ENCODE measurements at regions not wholly inside any gene's neighbourhood (a gene's known extent, or its start where the extent isn't known, plus 50 kb on each side); places are given as distances from the start of the nearest gene placed in this dataset.

- DNase-seq (ENCODE audit: low read depth, low spot score) (no peak), ATAC-seq (no peak)
- Histone ChIP-seq H3K4me1 (ENCODE audit: control insufficient read depth, insufficient read depth, low read length) (no peaks in the 10 kb centered on the region; the same call in 1 of the 2 replicates), H3K27ac (ENCODE audit: low read length) (no peak overlapping the region), H3K4me3 (ENCODE audit: low read depth in 2 of 2, low read length in 2 of 2) (no peak overlapping the region), H3K36me3 (ENCODE audit: control insufficient read depth, insufficient read depth, low read length) (no peaks in the 10 kb centered on the region), H3K9me3 (ENCODE audit: control insufficient read depth, insufficient read depth, low read depth, low read length) (no peaks in the 10 kb centered on the region), H3K27me3 (ENCODE audit: control insufficient read depth, insufficient read depth, low read length) (no peaks in the 10 kb centered on the region; the same call in 1 of the 2 replicates)
- intact Hi-C loops (cut with micrococcal nuclease; ENCODE audit: unreplicated experiment) (no loop called here), in situ Hi-C loops (cut with HindIII; ENCODE audit: low pct_unique_long_range_greater_than_20kb, low sequenced_read_pairs) (no loop called here)
- BruUV-seq (replicated peaks), result no TSS peak
- CTCF ChIA-PET, result no interaction called here
- POLR2A ChIA-PET, result no interaction called here
- TF ChIP-seq, protein P1, sequence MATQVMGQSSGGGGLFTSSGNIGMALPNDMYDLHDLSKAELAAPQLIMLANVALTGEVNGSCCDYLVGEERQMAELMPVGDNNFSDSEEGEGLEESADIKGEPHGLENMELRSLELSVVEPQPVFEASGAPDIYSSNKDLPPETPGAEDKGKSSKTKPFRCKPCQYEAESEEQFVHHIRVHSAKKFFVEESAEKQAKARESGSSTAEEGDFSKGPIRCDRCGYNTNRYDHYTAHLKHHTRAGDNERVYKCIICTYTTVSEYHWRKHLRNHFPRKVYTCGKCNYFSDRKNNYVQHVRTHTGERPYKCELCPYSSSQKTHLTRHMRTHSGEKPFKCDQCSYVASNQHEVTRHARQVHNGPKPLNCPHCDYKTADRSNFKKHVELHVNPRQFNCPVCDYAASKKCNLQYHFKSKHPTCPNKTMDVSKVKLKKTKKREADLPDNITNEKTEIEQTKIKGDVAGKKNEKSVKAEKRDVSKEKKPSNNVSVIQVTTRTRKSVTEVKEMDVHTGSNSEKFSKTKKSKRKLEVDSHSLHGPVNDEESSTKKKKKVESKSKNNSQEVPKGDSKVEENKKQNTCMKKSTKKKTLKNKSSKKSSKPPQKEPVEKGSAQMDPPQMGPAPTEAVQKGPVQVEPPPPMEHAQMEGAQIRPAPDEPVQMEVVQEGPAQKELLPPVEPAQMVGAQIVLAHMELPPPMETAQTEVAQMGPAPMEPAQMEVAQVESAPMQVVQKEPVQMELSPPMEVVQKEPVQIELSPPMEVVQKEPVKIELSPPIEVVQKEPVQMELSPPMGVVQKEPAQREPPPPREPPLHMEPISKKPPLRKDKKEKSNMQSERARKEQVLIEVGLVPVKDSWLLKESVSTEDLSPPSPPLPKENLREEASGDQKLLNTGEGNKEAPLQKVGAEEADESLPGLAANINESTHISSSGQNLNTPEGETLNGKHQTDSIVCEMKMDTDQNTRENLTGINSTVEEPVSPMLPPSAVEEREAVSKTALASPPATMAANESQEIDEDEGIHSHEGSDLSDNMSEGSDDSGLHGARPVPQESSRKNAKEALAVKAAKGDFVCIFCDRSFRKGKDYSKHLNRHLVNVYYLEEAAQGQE (IDR thresholded peaks at IDR 0.05; ENCODE audit: insufficient read depth in 1 of 2, low read depth in 2 of 2, low read length in 1 of 2), result no peak
- TF ChIP-seq POLR2AphosphoS5 (IDR thresholded peaks at IDR 0.05; ENCODE audit: low read depth, low read length) (no peak), SIN3A (IDR thresholded peaks at IDR 0.05; ENCODE audit: borderline replicate concordance, insufficient read depth, low read depth, low read length) (no peak), TCF7L2 (IDR thresholded peaks at IDR 0.05; ENCODE audit: low read depth, low read length) (no peak)
- TF ChIP-seq, protein P2, sequence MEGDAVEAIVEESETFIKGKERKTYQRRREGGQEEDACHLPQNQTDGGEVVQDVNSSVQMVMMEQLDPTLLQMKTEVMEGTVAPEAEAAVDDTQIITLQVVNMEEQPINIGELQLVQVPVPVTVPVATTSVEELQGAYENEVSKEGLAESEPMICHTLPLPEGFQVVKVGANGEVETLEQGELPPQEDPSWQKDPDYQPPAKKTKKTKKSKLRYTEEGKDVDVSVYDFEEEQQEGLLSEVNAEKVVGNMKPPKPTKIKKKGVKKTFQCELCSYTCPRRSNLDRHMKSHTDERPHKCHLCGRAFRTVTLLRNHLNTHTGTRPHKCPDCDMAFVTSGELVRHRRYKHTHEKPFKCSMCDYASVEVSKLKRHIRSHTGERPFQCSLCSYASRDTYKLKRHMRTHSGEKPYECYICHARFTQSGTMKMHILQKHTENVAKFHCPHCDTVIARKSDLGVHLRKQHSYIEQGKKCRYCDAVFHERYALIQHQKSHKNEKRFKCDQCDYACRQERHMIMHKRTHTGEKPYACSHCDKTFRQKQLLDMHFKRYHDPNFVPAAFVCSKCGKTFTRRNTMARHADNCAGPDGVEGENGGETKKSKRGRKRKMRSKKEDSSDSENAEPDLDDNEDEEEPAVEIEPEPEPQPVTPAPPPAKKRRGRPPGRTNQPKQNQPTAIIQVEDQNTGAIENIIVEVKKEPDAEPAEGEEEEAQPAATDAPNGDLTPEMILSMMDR (IDR thresholded peaks at IDR 0.05), result no peak
Measured at GRCh38 chr6:44556046-44556445, 168.5 kb downstream of the CDC5L start.

DNA sequence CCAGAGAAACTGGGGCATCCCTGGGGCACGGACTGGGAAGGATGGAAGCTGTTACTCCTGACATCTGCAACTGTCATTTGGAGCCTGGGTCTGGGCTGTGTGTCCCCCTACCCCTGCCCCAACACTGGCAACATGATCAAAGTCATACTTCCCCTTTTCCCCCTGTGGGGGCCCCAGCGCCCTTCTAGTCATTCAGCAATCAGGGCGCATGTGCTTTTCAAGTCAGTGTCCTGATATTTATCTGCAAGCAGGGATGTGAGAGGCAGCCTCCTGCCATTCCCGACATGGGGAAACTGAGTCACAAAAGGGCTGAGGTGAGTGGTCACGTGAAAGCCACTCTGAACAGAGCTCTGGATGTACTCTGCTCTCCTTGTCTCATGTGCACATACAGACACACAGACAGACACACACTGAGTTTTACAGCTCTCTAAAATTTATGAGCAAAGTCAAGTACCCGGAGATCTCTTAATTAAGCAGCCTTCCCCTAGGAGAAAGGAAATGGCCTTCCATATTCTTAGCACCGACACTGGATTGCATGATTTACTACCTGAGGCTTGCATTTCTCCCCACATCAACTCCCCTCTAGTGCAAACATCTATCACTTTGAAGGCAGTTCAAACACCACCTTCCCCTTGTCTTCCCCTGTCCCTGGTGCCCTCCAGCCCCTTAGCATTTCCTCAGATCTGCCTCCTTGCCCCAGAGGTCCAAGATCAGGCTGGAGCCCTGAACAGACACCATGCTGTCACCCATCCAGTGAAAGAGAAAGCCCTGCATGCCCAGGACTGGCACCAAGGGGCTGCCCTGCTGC, 170.7 kb downstream of the CDC5L start:
- H3K27ac ChIP-seq (ENCODE audit: low read length), result no peak overlapping the region
- no peaks in the 10 kb centered on the region; the same call in 1 of the 2 replicates for H3K4me1 ChIP-seq (ENCODE audit: control insufficient read depth, insufficient read depth, low read length)
- no peaks in the 10 kb centered on the region for H3K27me3 ChIP-seq (ENCODE audit: control insufficient read depth, insufficient read depth, low read length)
- ChIA-PET POLR2A (no interaction called here), CTCF (no interaction called here)
- ATAC-seq (no peak), DNase-seq (ENCODE audit: low read depth, low spot score) (no peak)
- no peak for TF ChIP-seq POLR2AphosphoS5 (IDR thresholded peaks at IDR 0.05; ENCODE audit: low read depth, low read length)
- no peak for TF ChIP-seq SIN3A (IDR thresholded peaks at IDR 0.05; ENCODE audit: borderline replicate concordance, insufficient read depth, low read depth, low read length)
- no peak for TF ChIP-seq TCF7L2 (IDR thresholded peaks at IDR 0.05; ENCODE audit: low read depth, low read length)
- TF ChIP-seq, protein P2 (IDR thresholded peaks at IDR 0.05), result no peak
- TF ChIP-seq, protein P1 (IDR thresholded peaks at IDR 0.05; ENCODE audit: insufficient read depth in 1 of 2, low read depth in 2 of 2, low read length in 1 of 2), result no peak
- intact Hi-C loops (cut with micrococcal nuclease; ENCODE audit: unreplicated experiment) (no loop called here), in situ Hi-C loops (cut with HindIII; ENCODE audit: low pct_unique_long_range_greater_than_20kb, low sequenced_read_pairs) (no loop called here)
- H3K9me3 ChIP-seq (ENCODE audit: control insufficient read depth, insufficient read depth, low read depth, low read length), result no peaks in the 10 kb centered on the region
- H3K36me3 ChIP-seq (ENCODE audit: control insufficient read depth, insufficient read depth, low read length), result no peaks in the 10 kb centered on the region
- no peak overlapping the region for H3K4me3 ChIP-seq (ENCODE audit: low read depth in 2 of 2, low read length in 2 of 2)
- no TSS peak for BruUV-seq (replicated peaks)
